ENCODE measurements at regions not wholly inside any gene's neighbourhood (a gene's known extent, or its start where the extent isn't known, plus 50 kb on each side); places are given as distances from the start of the nearest gene placed in this dataset.

GRCh38 chr2:192697880-192698279 lies 503.1 kb upstream of the TMEFF2 start:
- WGBS (ENCODE audit: missing lambda C conversion rate), result 64% methylated on average over 5 of the region's 5 CpGs

GRCh38 chr2:192696857-192697256 lies 502.1 kb upstream of the TMEFF2 start:
- Histone ChIP-seq H3K9me3 (no peaks in the 10 kb centered on the region), H3K4me2 (no peak overlapping the region), H3K4me3 (no peak overlapping the region), H3K4me1 (no peaks in the 10 kb centered on the region), H3K27ac (no peak overlapping the region)
- ChIA-PET CTCF (no interaction called here), POLR2A (no interaction called here)
- TF ChIP-seq BCL3 (IDR thresholded peaks at IDR 0.05) (no peak), HOXA7 (CRISPR knock-in tag; IDR thresholded peaks at IDR 0.05) (no peak), HDAC2 (IDR thresholded peaks at IDR 0.05) (no peak), CBX8 (IDR thresholded peaks at IDR 0.05) (no peak), HES2 (IDR thresholded peaks at IDR 0.05) (no peak), MAFK (IDR thresholded peaks at IDR 0.05; ENCODE audit: partially characterized antibody) (no peak), BHLHE40 (IDR thresholded peaks at IDR 0.05; ENCODE audit: low read depth, low read length) (no peak), USF2 (IDR thresholded peaks at IDR 0.05) (no peak), PBX3 (IDR thresholded peaks at IDR 0.05) (no peak), FOSB (CRISPR knock-in tag; IDR thresholded peaks at IDR 0.05) (no peak)
- DNase-seq (ENCODE audit: low read depth in 1 of 2, low spot score in 1 of 2) (no peak), FAIRE-seq (no peak), ATAC-seq (no peak)
- WGBS (ENCODE audit: missing lambda C conversion rate), result 43% methylated on average over 3 of the region's 3 CpGs

More at GRCh38 chr2:192697880-192698279, 503.1 kb upstream of the TMEFF2 start:
- ATAC-seq, result no peak
- Histone ChIP-seq H3K27ac (no peak overlapping the region), H3K4me2 (no peak overlapping the region), H3K4me1 (no peaks in the 10 kb centered on the region), H3K4me3 (no peak overlapping the region), H3K9me3 (no peaks in the 10 kb centered on the region)
- FAIRE-seq, result no peak
- DNase-seq (ENCODE audit: low read depth in 1 of 2, low spot score in 1 of 2), result no peak
- ChIA-PET POLR2A (no interaction called here), CTCF (no interaction called here)
- TF ChIP-seq MAX (IDR thresholded peaks at IDR 0.05) (no peak), EHMT2 (IDR thresholded peaks at IDR 0.05; ENCODE audit: low read depth) (no peak), HOXB13 (CRISPR knock-in tag; IDR thresholded peaks at IDR 0.05; ENCODE audit: low read depth) (no peak), RCOR1 (IDR thresholded peaks at IDR 0.05; ENCODE audit: low read depth, low read length) (no peak), ELK1 (IDR thresholded peaks at IDR 0.05; ENCODE audit: low read depth, low read length) (no peak), ZFP36 (IDR thresholded peaks at IDR 0.05; ENCODE audit: borderline replicate concordance, partially characterized antibody) (no peak), FOSL2 (IDR thresholded peaks at IDR 0.05) (no peak), FOSL2 (CRISPR knock-in tag; IDR thresholded peaks at IDR 0.05) (no peak), ZSCAN20 (CRISPR knock-in tag; IDR thresholded peaks at IDR 0.05) (no peak), REST (IDR thresholded peaks at IDR 0.05) (no peak), HEYL (CRISPR knock-in tag; IDR thresholded peaks at IDR 0.05) (no peak), MYC (IDR thresholded peaks at IDR 0.05; ENCODE audit: borderline replicate concordance, low read length) (no peak), MAZ (IDR thresholded peaks at IDR 0.05; ENCODE audit: borderline replicate concordance, low read depth, low read length) (no peak)
